Small intestine (tissue), 7 donors: ENCODE measurements at regions not wholly inside any gene's neighbourhood (a gene's known extent, or its start where the extent isn't known, plus 50 kb on each side); places are given as distances from the start of the nearest gene placed in this dataset.

Experiments used
- DNase-seq, 2 donors: peaks; one replicate each; pipeline versions ENCODE4 v3.0.0 to v3.0.0-alpha.2; 2013
- FAIRE-seq: peaks from 2 replicates; lab custom pipeline; 2012; peaks lifted over from hg19 to GRCh38; lab: Jason Lieb, UNC
- H3K27ac ChIP-seq, 3 donors: one replicate each; pipeline ENCODE4 v1.5.1; 2013; ENCODE audit warnings: low read length in 2 of 3, mild to moderate bottlenecking in 2 of 3, control low read depth in 1 of 3, inconsistent platforms in 1 of 3, low read depth in 1 of 3, moderate library complexity in 1 of 3
- H3K27me3 ChIP-seq, 3 donors: one replicate each; pipeline ENCODE4 v1.6.1; 2013; ENCODE audit warnings: low read length in 3 of 3, inconsistent platforms in 1 of 3; ENCODE audit not compliant: control insufficient read depth in 3 of 3, insufficient read depth in 3 of 3
- H3K36me3 ChIP-seq, 3 donors: one replicate each; pipeline ENCODE4 v1.6.1; 2013; ENCODE audit warnings: low read length in 3 of 3, inconsistent platforms in 1 of 3, low read depth in 1 of 3, mild to moderate bottlenecking in 1 of 3, moderate library complexity in 1 of 3; ENCODE audit not compliant: control insufficient read depth in 3 of 3, insufficient read depth in 2 of 3
- H3K4me1 ChIP-seq, 3 donors: one replicate each; pipeline ENCODE4 v1.6.1; 2013; ENCODE audit warnings: low read length in 2 of 3, inconsistent platforms in 1 of 3, low read depth in 1 of 3, mild to moderate bottlenecking in 1 of 3, moderate library complexity in 1 of 3; ENCODE audit not compliant: control insufficient read depth in 3 of 3, insufficient read depth in 2 of 3
- H3K4me3 ChIP-seq, 3 donors: one replicate each; pipeline ENCODE4 v1.5.1; 2013; ENCODE audit warnings: low read length in 3 of 3, control low read depth in 1 of 3, inconsistent platforms in 1 of 3, low read depth in 1 of 3, mild to moderate bottlenecking in 1 of 3, moderate library complexity in 1 of 3
- H3K9me3 ChIP-seq, 2 donors: one replicate each; pipeline ENCODE4 v1.6.1; 2013; ENCODE audit warnings: low read depth in 1 of 2, low read length in 1 of 2; ENCODE audit not compliant: control insufficient read depth in 2 of 2, insufficient read depth in 1 of 2
- WGBS, 3 donors: extraction: QIAGEN DNeasy Blood & Tissue Kit; methylation state at CpG; one replicate each; pipeline ENCODE4 v1.1.7; 2013; 5-methylcytosine and 5-hydroxymethylcytosine counted together
- donor health status: healthy with polysubstance abuse.
- donor health status: control.
- donor health status: control.
- donor health status: Bipolar disorder and iron deficiency.
- donor health status: healthy.

GRCh38 chr11:37406651-37407050 is 808.6 kb upstream of the RAG2 start:
- no peak overlapping the region for H3K27ac ChIP-seq
- H3K36me3 ChIP-seq: no peaks in the 10 kb centered on the region
- WGBS, 3 donors: 65 to 86% (median 77%) methylated on average over 1 of the region's 1 CpG
- H3K27me3 ChIP-seq: no peaks in the 10 kb centered on the region
- DNase-seq (no peak), FAIRE-seq (no peak)
- H3K4me3 ChIP-seq: no peak overlapping the region
- no peaks in the 10 kb centered on the region for H3K4me1 ChIP-seq
- H3K9me3 ChIP-seq: peaks cover 0 to 2% of the 10 kb centered on the region in 2 donors

GRCh38 chr11:37404231-37404630 is 806.2 kb upstream of the RAG2 start:
- no peaks in the 10 kb centered on the region for H3K36me3 ChIP-seq
- H3K27me3 ChIP-seq: no peaks in the 10 kb centered on the region
- WGBS, 3 donors: 65 to 80% (median 66%) methylated on average over 2 of the region's 2 CpGs
- no peaks in the 10 kb centered on the region for H3K4me1 ChIP-seq
- no peak for DNase-seq
- H3K4me3 ChIP-seq: no peak overlapping the region
- H3K27ac ChIP-seq: no peak overlapping the region
- peaks cover 0 to 2% of the 10 kb centered on the region in 2 donors for H3K9me3 ChIP-seq
- FAIRE-seq: no peak

GRCh38 chr11:37402663-37403062 is 804.6 kb upstream of the RAG2 start:
- FAIRE-seq (no peak), DNase-seq (no peak)
- H3K4me1 ChIP-seq: no peaks in the 10 kb centered on the region
- peaks cover 0 to 2% of the 10 kb centered on the region in 2 donors for H3K9me3 ChIP-seq
- H3K36me3 ChIP-seq: no peaks in the 10 kb centered on the region
- H3K27me3 ChIP-seq: no peaks in the 10 kb centered on the region
- H3K27ac ChIP-seq: no peak overlapping the region
- no peak overlapping the region for H3K4me3 ChIP-seq
- 27 to 52% (median 50%) methylated on average over 1 of the region's 1 CpG for WGBS, 3 donors

- Histone ChIP-seq H3K36me3 (no peaks in the 10 kb centered on the region), H3K4me1 (no peaks in the 10 kb centered on the region), H3K27ac (no peak overlapping the region), H3K9me3 (peaks cover 0 to 12% of the 10 kb centered on the region in 2 donors), H3K27me3 (no peaks in the 10 kb centered on the region), H3K4me3 (no peak overlapping the region)
- DNase-seq: no peak
- no peak for FAIRE-seq
- WGBS, 3 donors: 32 to 52% (median 42%) methylated on average over 1 of the region's 1 CpG
Observed at GRCh38 chr11:37394236-37394870, 796.3 kb upstream of the RAG2 start.

- H3K27ac ChIP-seq: no peak overlapping the region
- peaks cover 0 to 12% of the 10 kb centered on the region in 2 donors for H3K9me3 ChIP-seq
- FAIRE-seq (no peak), DNase-seq (no peak)
- 81 to 97% (median 89%) methylated on average over 1 of the region's 1 CpG for WGBS, 3 donors
- no peak overlapping the region for H3K4me3 ChIP-seq
- H3K36me3 ChIP-seq: no peaks in the 10 kb centered on the region
- no peaks in the 10 kb centered on the region for H3K27me3 ChIP-seq
- H3K4me1 ChIP-seq: no peaks in the 10 kb centered on the region
Observed at GRCh38 chr11:37391615-37392014, 793.6 kb upstream of the RAG2 start.

- no peaks in the 10 kb centered on the region for H3K36me3 ChIP-seq
- no peak overlapping the region for H3K4me3 ChIP-seq
- no peaks in the 10 kb centered on the region for H3K4me1 ChIP-seq
- 55 to 62% (median 61%) methylated on average over 5 of the region's 5 CpGs for WGBS, 3 donors
- no peaks in the 10 kb centered on the region for H3K27me3 ChIP-seq
- H3K9me3 ChIP-seq: peaks cover 0 to 12% of the 10 kb centered on the region in 2 donors
- no peak overlapping the region for H3K27ac ChIP-seq
- DNase-seq (no peak), FAIRE-seq (no peak)
Observed at GRCh38 chr11:37390576-37391083, 792.6 kb upstream of the RAG2 start.

GRCh38 chr11:37378958-37379357 is 780.9 kb upstream of the RAG2 start:
- FAIRE-seq (no peak), DNase-seq (no peak)
- Histone ChIP-seq H3K4me1 (no peaks in the 10 kb centered on the region), H3K27me3 (no peaks in the 10 kb centered on the region), H3K9me3 (peaks cover 0 to 8% of the 10 kb centered on the region in 2 donors), H3K27ac (no peak overlapping the region), H3K36me3 (no peaks in the 10 kb centered on the region), H3K4me3 (no peak overlapping the region)
- WGBS, 3 donors: 3 to 32% (median 22%) methylated on average over 1 of the region's 1 CpG

- H3K4me1 ChIP-seq: no peaks in the 10 kb centered on the region
- H3K27ac ChIP-seq: no peak overlapping the region
- H3K9me3 ChIP-seq: peaks cover 0 to 11% of the 10 kb centered on the region in 2 donors
- no peak overlapping the region for H3K4me3 ChIP-seq
- 79 to 87% (median 86%) methylated on average over 2 of the region's 2 CpGs for WGBS, 3 donors
- H3K36me3 ChIP-seq: no peaks in the 10 kb centered on the region
- FAIRE-seq: no peak
- no peak for DNase-seq
- H3K27me3 ChIP-seq: no peaks in the 10 kb centered on the region
Observed at GRCh38 chr11:37372667-37373066, 774.6 kb upstream of the RAG2 start.
